Prostate gland (tissue), 2 donors: ENCODE measurements at regions not wholly inside any gene's neighbourhood (a gene's known extent, or its start where the extent isn't known, plus 50 kb on each side); places are given as distances from the start of the nearest gene placed in this dataset.

ENCODE experiments used
- DNase-seq: peaks from one replicate; pipeline ENCODE4 v3.0.0-alpha.2; 2019; ENCODE audit warnings: low spot score
- H3K27ac ChIP-seq, 2 donors: fragments of 200-600 bp; sonication (generic); 2 replicates each; pipeline ENCODE4 v1.5.1; 2017 to 2019
- H3K27me3 ChIP-seq: fragments of 200-600 bp; sonication (generic); replicated peaks from 2 replicates; pipeline ENCODE4 v1.5.1; 2019; ENCODE audit not compliant: insufficient read depth
- H3K36me3 ChIP-seq, 2 donors: fragments of 200-600 bp; sonication (generic); 1 replicate in 1 of 2; 2 replicates in 1 of 2; pipeline versions ENCODE4 v1.5.1 to v1.8.1; 2017 to 2019
- H3K4me1 ChIP-seq: fragments of 200-600 bp; sonication (generic); replicated peaks from 2 replicates; pipeline ENCODE4 v1.5.1; 2019
- H3K4me3 ChIP-seq, 2 donors: fragments of 200-600 bp; sonication (generic); 2 replicates each; pipeline ENCODE4 v1.5.1; 2017 to 2019
- H3K9me3 ChIP-seq: fragments of 200-600 bp; sonication (generic); 2 replicates; pipeline ENCODE4 v1.5.1; 2017
- CTCF ChIP-seq, 4 experiments: fragments of 200-600 bp in 2 of 4; fragments of 450-650 bp in 2 of 4; sonication (generic) in 2 of 4; IDR thresholded peaks; 1 replicate in 3 of 4; 2 replicates in 1 of 4; pipeline ENCODE4 v1.5.1; 2016 to 2019; ENCODE audit warnings: antibody characterized with exemption in 4 of 4, mild to moderate bottlenecking in 2 of 4, moderate library complexity in 2 of 4
- POLR2A ChIP-seq: fragments of 450-650 bp; IDR thresholded peaks from one replicate; pipeline ENCODE4 v1.6.1; 2016; ENCODE audit warnings: antibody characterized with exemption, mild to moderate bottlenecking
- POLR2AphosphoS5 ChIP-seq: sonication (generic); formaldehyde crosslinking; IDR thresholded peaks from one replicate; pipeline ENCODE4 v1.6.1; 2017; ENCODE audit warnings: antibody characterized with exemption
- WGBS: methylation state at CpG from one replicate; pipeline ENCODE4 v1.1.5; 2018; 5-methylcytosine and 5-hydroxymethylcytosine counted together
- intact Hi-C: fragments of 100-400 bp; cut with DNase I; formaldehyde crosslinking; loops from one replicate; pipeline ENCODE4 v1.14.2; 2022

GRCh38 chr12:84294246-84294645, 618.4 kb downstream of the SLC6A15 start:
- no peak for DNase-seq
- no peak for TF ChIP-seq CTCF (IDR thresholded peaks at IDR 0.05)
- TF ChIP-seq POLR2A: no peak
- no peak for TF ChIP-seq POLR2AphosphoS5
- WGBS: 29% methylated on average over 2 of the region's 2 CpGs

GRCh38 chr12:84290168-84290567, 622.4 kb downstream of the SLC6A15 start:
- Histone ChIP-seq H3K4me1 (no peaks in the 10 kb centered on the region), H3K27ac (no peak overlapping the region), H3K36me3 (no peaks in the 10 kb centered on the region), H3K27me3 (no peaks in the 10 kb centered on the region), H3K9me3 (no peaks in the 10 kb centered on the region), H3K4me3 (no peak overlapping the region)
- no peak for TF ChIP-seq POLR2AphosphoS5
- TF ChIP-seq POLR2A: no peak
- TF ChIP-seq CTCF (IDR thresholded peaks at IDR 0.05): no peak
- intact Hi-C loops: no loop called here
- no peak for DNase-seq

More at GRCh38 chr12:84294246-84294645, 618.4 kb downstream of the SLC6A15 start:
- intact Hi-C loops: no loop called here
- no peaks in the 10 kb centered on the region for H3K4me1 ChIP-seq
- no peaks in the 10 kb centered on the region for H3K9me3 ChIP-seq
- H3K36me3 ChIP-seq: no peaks in the 10 kb centered on the region
- no peak overlapping the region for H3K27ac ChIP-seq
- H3K27me3 ChIP-seq: no peaks in the 10 kb centered on the region
- H3K4me3 ChIP-seq: no peak overlapping the region

GRCh38 chr12:84277986-84278385, 634.6 kb downstream of the SLC6A15 start:
- intact Hi-C loops: no loop called here
- Histone ChIP-seq H3K27ac (no peak overlapping the region), H3K9me3 (no peaks in the 10 kb centered on the region), H3K4me3 (no peak overlapping the region), H3K36me3 (no peaks in the 10 kb centered on the region), H3K27me3 (no peaks in the 10 kb centered on the region), H3K4me1 (no peaks in the 10 kb centered on the region)
- no peak for DNase-seq
- WGBS: 92% methylated on average over 2 of the region's 2 CpGs
- TF ChIP-seq CTCF (IDR thresholded peaks at IDR 0.05) (no peak), POLR2A (no peak), POLR2AphosphoS5 (no peak)

GRCh38 chr12:84276215-84276614, 636.4 kb downstream of the SLC6A15 start:
- Histone ChIP-seq H3K4me3 (no peak overlapping the region), H3K27ac (no peak overlapping the region), H3K4me1 (no peaks in the 10 kb centered on the region), H3K27me3 (no peaks in the 10 kb centered on the region), H3K36me3 (no peaks in the 10 kb centered on the region), H3K9me3 (no peaks in the 10 kb centered on the region)
- intact Hi-C loops: no loop called here
- TF ChIP-seq POLR2AphosphoS5: no peak
- WGBS: 48% methylated on average over 2 of the region's 2 CpGs
- DNase-seq: no peak

GRCh38 chr12:84272324-84272723, 640.3 kb downstream of the SLC6A15 start:
- 97% methylated on average over 3 of the region's 3 CpGs for WGBS
- Histone ChIP-seq H3K9me3 (no peaks in the 10 kb centered on the region), H3K27me3 (no peaks in the 10 kb centered on the region), H3K27ac (no peak overlapping the region), H3K36me3 (no peaks in the 10 kb centered on the region), H3K4me3 (no peak overlapping the region), H3K4me1 (no peaks in the 10 kb centered on the region)
- TF ChIP-seq CTCF (IDR thresholded peaks at IDR 0.05) (no peak), POLR2AphosphoS5 (no peak), POLR2A (no peak)
- DNase-seq: no peak
- intact Hi-C loops: no loop called here
